K562 (cell line): ENCODE measurements at regions not wholly inside any gene's neighbourhood (a gene's known extent, or its start where the extent isn't known, plus 50 kb on each side); places are given as distances from the start of the nearest gene placed in this dataset.

Source experiments
- CTCF ChIP-seq, 3 experiments: IDR thresholded peaks in 2 of 3; conservative IDR thresholded peaks in 1 of 3; 2 replicates each; pipeline ENCODE4 v1.5.1; 2011 to 2012; ENCODE audit warnings: low read length in 3 of 3, mild to moderate bottlenecking in 3 of 3, control low read depth in 2 of 3, improper control_type of control experiment in 1 of 3, inconsistent platforms in 1 of 3, low read depth in 1 of 3, mixed read lengths in 1 of 3, moderate library complexity in 1 of 3; ENCODE audit not compliant: insufficient read depth in 2 of 3
- NFRKB ChIP-seq: fragments of 450-650 bp; IDR thresholded peaks from 2 replicates; pipeline ENCODE4 v1.6.1; 2016; ENCODE audit warnings: low read depth

- TF ChIP-seq NFRKB (no peak), CTCF (IDR thresholded peaks at IDR 0.05 in 2 of 3, conservative IDR thresholded peaks at IDR 0.05 in 1 of 3; ENCODE audit: insufficient read depth in 2 of 3, low read depth in 1 of 3, low read length in 3 of 3) (no peak)
Observed at GRCh38 chr4:33850371-33850902, 2393.9 kb downstream of the ARAP2 start.
